B cell (primary cell): ENCODE measurements at regions not wholly inside any gene's neighbourhood (a gene's known extent, or its start where the extent isn't known, plus 50 kb on each side); places are given as distances from the start of the nearest gene placed in this dataset.

ENCODE experiments used
- ATAC-seq: fragments of 200-7000 bp; cut with Tn5 transposase; one replicate; pipeline ENCODE4 v1.10.0; 2021; ENCODE audit warnings: low read depth, mild to moderate bottlenecking, moderate number of reproducible peaks, moderate library complexity
- CTCF ChIA-PET: fragments of 350-600 bp; sonication (Branson Sonifier 250); formaldehyde crosslinking; loops from one replicate; lab custom pipeline; 2021; ENCODE audit warnings: antibody characterized with exemption, inconsistent platforms; lab: Charles Lee
- POLR2A ChIA-PET: fragments of 350-600 bp; sonication (Branson Sonifier 250); formaldehyde crosslinking; loops from one replicate; lab custom pipeline; 2021; ENCODE audit warnings: antibody characterized with exemption; lab: Charles Lee
- DNase-seq: peaks from one replicate; pipeline ENCODE4 v3.0.0; 2013
- H2AFZ ChIP-seq: 2 replicates; pipeline ENCODE4 v1.6.1; 2012; ENCODE audit warnings: mild to moderate bottlenecking, low read depth, low read length; ENCODE audit not compliant: insufficient read depth, poor library complexity, severe bottlenecking
- H3K27ac ChIP-seq, 2 donors: 1 replicate in 1 of 2; 2 replicates in 1 of 2; pipeline ENCODE4 v1.5.1; 2012 to 2013; ENCODE audit warnings: low read length in 2 of 2, mild to moderate bottlenecking in 2 of 2, moderate library complexity in 1 of 2
- H3K27me3 ChIP-seq, 4 experiments: fragments of 200-600 bp in 1 of 4; sonication (generic) in 1 of 4; replicated peaks in 1 of 4; 1 replicate in 2 of 4; 2 replicates in 2 of 4; pipeline versions ENCODE4 v1.6.1 to v1.7.0; 2013 to 2016; ENCODE audit warnings: low read length in 3 of 4, mild to moderate bottlenecking in 2 of 4, mixed read lengths in 1 of 4, moderate library complexity in 1 of 4; ENCODE audit not compliant: insufficient read depth in 4 of 4, control insufficient read depth in 3 of 4; ENCODE audit errors: control extremely low read depth in 1 of 4
- H3K36me3 ChIP-seq, 2 experiments: replicated peaks in 1 of 2; 1 replicate in 1 of 2; 2 replicates in 1 of 2; pipeline versions ENCODE4 v1.6.1 to v1.7.1; 2013; ENCODE audit warnings: low read length in 1 of 2; ENCODE audit not compliant: insufficient read depth in 2 of 2, control insufficient read depth in 1 of 2; ENCODE audit errors: control extremely low read depth in 1 of 2, extremely low read depth in 1 of 2
- H3K4me1 ChIP-seq, 2 donors: fragments of 200-600 bp in 1 of 2; sonication (generic) in 1 of 2; 1 replicate in 1 of 2; 2 replicates in 1 of 2; pipeline versions ENCODE4 v1.5.1 to v1.6.1; 2013 to 2017; ENCODE audit warnings: low read length in 2 of 2; ENCODE audit not compliant: control insufficient read depth in 2 of 2, insufficient read depth in 2 of 2
- H3K4me2 ChIP-seq: replicated peaks from 2 replicates; pipeline ENCODE3; 2012; ENCODE audit warnings: mild to moderate bottlenecking, low read depth, low read length; ENCODE audit not compliant: poor library complexity, severe bottlenecking
- H3K4me3 ChIP-seq, 5 experiments: fragments of 200-600 bp in 1 of 5; sonication (generic) in 1 of 5; 1 replicate in 3 of 5; 2 replicates in 2 of 5; pipeline versions ENCODE4 v1.5.1 to v1.7.0; 2011 to 2016; ENCODE audit warnings: low read length in 4 of 5, mild to moderate bottlenecking in 4 of 5, low read depth in 2 of 5, control low read depth in 1 of 5, moderate library complexity in 1 of 5; ENCODE audit not compliant: insufficient read depth in 1 of 5; ENCODE audit errors: control extremely low read depth in 1 of 5, extremely low read depth in 1 of 5
- H3K79me2 ChIP-seq: fragments of 200-600 bp; sonication (generic); one replicate; pipeline ENCODE4 v1.6.0; 2016; ENCODE audit warnings: low read length; ENCODE audit not compliant: control insufficient read depth, insufficient read depth
- H3K9ac ChIP-seq: fragments of 200-600 bp; sonication (generic); 2 replicates; pipeline ENCODE4 v1.6.1; 2017; ENCODE audit warnings: mild to moderate bottlenecking, low read length, moderate library complexity
- H3K9me3 ChIP-seq, 3 donors: one replicate each; pipeline versions ENCODE4 v1.6.1 to v1.7.1; 2013; ENCODE audit warnings: low read length in 2 of 3; ENCODE audit not compliant: control insufficient read depth in 2 of 3, insufficient read depth in 1 of 3; ENCODE audit errors: control extremely low read depth in 1 of 3
- H4K20me1 ChIP-seq: 2 replicates; pipeline ENCODE4 v1.6.0; 2012; ENCODE audit warnings: mild to moderate bottlenecking, low read length; ENCODE audit not compliant: insufficient read depth, control insufficient read depth, poor library complexity, severe bottlenecking
- H3K27ac Mint-ChIP-seq: one replicate; pipeline ENCODE4 v1.8.0; 2021; ENCODE audit warnings: mixed read lengths
- H3K27me3 Mint-ChIP-seq: one replicate; pipeline ENCODE4 v1.8.0; 2021; ENCODE audit warnings: mixed read lengths
- H3K4me1 Mint-ChIP-seq: one replicate; pipeline ENCODE4 v1.8.0; 2021; ENCODE audit warnings: mixed read lengths
- H3K4me3 Mint-ChIP-seq: one replicate; pipeline ENCODE4 v1.8.0; 2021; ENCODE audit warnings: mixed read lengths
- H3K9me3 Mint-ChIP-seq: one replicate; pipeline ENCODE4 v1.8.0; 2022; ENCODE audit warnings: mixed read lengths; ENCODE audit not compliant: insufficient read depth
- CTCF ChIP-seq: fragments of 200-600 bp; IDR thresholded peaks from one replicate; pipeline ENCODE4 v1.8.0; 2022; ENCODE audit warnings: antibody characterized with exemption, mild to moderate bottlenecking
- EZH2 ChIP-seq: IDR thresholded peaks from 2 replicates; pipeline ENCODE4 v1.6.1; 2012; ENCODE audit warnings: borderline replicate concordance, low read depth, mild to moderate bottlenecking, moderate library complexity, low read length; ENCODE audit not compliant: insufficient read depth, poor library complexity, severe bottlenecking
- WGBS: methylation state at CpG from one replicate; pipeline ENCODE4 v1.1.5; 2013; ENCODE audit warnings: missing lambda C conversion rate; ENCODE audit not compliant: insufficient coverage; 5-methylcytosine and 5-hydroxymethylcytosine counted together
- intact Hi-C: fragments of 100-400 bp; cut with micrococcal nuclease; formaldehyde crosslinking; loops from one replicate; pipeline ENCODE4 v1.10.0; 2022

DNA sequence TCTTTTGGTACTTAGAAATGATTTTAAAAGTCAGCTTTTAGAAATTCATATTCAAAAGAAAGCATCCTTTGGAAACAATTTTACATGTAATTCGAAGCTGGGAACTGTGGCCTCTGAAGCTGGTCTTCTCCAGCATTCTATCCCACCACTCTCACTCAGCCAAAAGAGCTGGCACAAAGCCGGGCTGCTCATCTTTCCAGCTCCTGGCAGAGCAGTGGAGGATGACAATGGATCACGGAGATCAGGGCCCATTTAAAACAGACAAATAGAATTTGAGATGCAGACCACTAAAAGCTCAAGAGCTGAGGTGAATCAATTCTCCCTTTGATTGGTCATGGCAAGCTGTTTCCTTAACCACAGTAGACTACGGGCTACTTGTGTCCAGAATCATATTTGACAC is 60.6 kb downstream of the OTOR start:
- Histone ChIP-seq H2AFZ (no peak overlapping the region), H3K79me2 (no peaks in the 10 kb centered on the region), H3K9ac (no peak overlapping the region), H4K20me1 (no peaks in the 10 kb centered on the region), H3K4me3 (no peak overlapping the region), H3K27ac (no peak overlapping the region), H3K27me3 (peaks cover 0 to 11% (median 0%) of the 10 kb centered on the region in 4 experiments), H3K36me3 (no peaks in the 10 kb centered on the region), H3K4me2 (no peak overlapping the region), H3K9me3 (no peaks in the 10 kb centered on the region), H3K4me1 (no peaks in the 10 kb centered on the region)
- no peak for TF ChIP-seq CTCF
- TF ChIP-seq EZH2 = no peak
- POLR2A ChIA-PET = no interaction called here
- Mint-ChIP-seq H3K27me3 (peaks cover 35% of the 10 kb centered on the region), H3K4me1 (no peaks in the 10 kb centered on the region), H3K4me3 (no peak overlapping the region), H3K9me3 (no peaks in the 10 kb centered on the region), H3K27ac (no peak overlapping the region)
- intact Hi-C loops = no loop called here
- CTCF ChIA-PET = interaction anchor here (1.4 kb wide), 1 partner anchor 623 kb away, joined by 6 read pairs; no protein-coding TSS in a partner anchor
- no peak for ATAC-seq
- 59% methylated on average over 2 of the region's 4 CpGs for WGBS
- no peak for DNase-seq

DNA sequence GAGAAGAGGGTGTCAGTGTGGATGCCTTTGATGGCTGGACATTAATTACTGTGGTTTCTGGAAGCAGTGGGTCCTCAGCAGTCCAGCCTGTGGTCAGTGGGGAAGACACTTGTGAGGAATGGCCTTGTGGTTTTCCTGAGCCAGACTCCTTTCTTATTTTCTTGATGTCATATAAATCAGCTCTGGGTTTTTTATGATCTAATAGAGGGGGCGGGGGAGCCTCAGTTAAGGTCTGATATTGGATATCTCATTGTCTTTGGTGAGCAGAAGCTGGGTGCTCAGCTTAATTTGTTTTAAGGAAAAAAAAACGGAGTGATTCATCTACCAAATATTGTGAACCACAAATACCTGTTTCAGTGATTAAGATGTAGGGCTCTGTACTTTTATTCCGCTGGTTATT is 62.1 kb downstream of the OTOR start:
- ChIA-PET CTCF (interaction anchor here (1.1 to 4.2 kb wide), 3 partner anchors 8 to 16 kb away, joined by 3 to 29 read pairs (median 4); no protein-coding TSS in a partner anchor), POLR2A (no interaction called here)
- H2AFZ ChIP-seq = no peak overlapping the region
- H3K27me3 ChIP-seq = peaks cover 0 to 11% (median 0%) of the 10 kb centered on the region in 4 experiments
- no peaks in the 10 kb centered on the region for H3K9me3 Mint-ChIP-seq
- H3K4me1 ChIP-seq = no peaks in the 10 kb centered on the region
- H4K20me1 ChIP-seq = no peaks in the 10 kb centered on the region
- ATAC-seq = no peak
- H3K27me3 Mint-ChIP-seq = peaks cover 31% of the 10 kb centered on the region
- H3K27ac ChIP-seq = no peak overlapping the region
- DNase-seq = no peak
- no peak overlapping the region for H3K27ac Mint-ChIP-seq
- TF ChIP-seq EZH2 (no peak), CTCF (no peak)
- no peak overlapping the region for H3K9ac ChIP-seq
- intact Hi-C loops = no loop called here
- no CpG with 5 or more reads among the region's 3 CpGs for WGBS
- no peak overlapping the region for H3K4me2 ChIP-seq
- H3K4me3 ChIP-seq = no peak overlapping the region
- no peaks in the 10 kb centered on the region for H3K4me1 Mint-ChIP-seq
- no peak overlapping the region for H3K4me3 Mint-ChIP-seq
- no peaks in the 10 kb centered on the region for H3K79me2 ChIP-seq
- H3K9me3 ChIP-seq = no peaks in the 10 kb centered on the region
- H3K36me3 ChIP-seq = no peaks in the 10 kb centered on the region
